HepG2 (cell line): ENCODE measurements at regions not wholly inside any gene's neighbourhood (a gene's known extent, or its start where the extent isn't known, plus 50 kb on each side); places are given as distances from the start of the nearest gene placed in this dataset.

Source experiments
- HMGXB3 ChIP-seq: sonication (generic); formaldehyde crosslinking; IDR thresholded peaks from 2 replicates; pipeline ENCODE4 v1.4.0; 2020; ENCODE audit warnings: missing genetic modification reagents, borderline replicate concordance
- IRF2 ChIP-seq: IDR thresholded peaks from 2 replicates; pipeline ENCODE4 v1.6.1; 2018; ENCODE audit warnings: missing genetic modification reagents, missing compliant biosample characterization
- KIAA2018 ChIP-seq: sonication (generic); formaldehyde crosslinking; IDR thresholded peaks from 2 replicates; pipeline ENCODE4 v1.5.0; 2020; ENCODE audit warnings: mild to moderate bottlenecking, missing genetic modification reagents, borderline replicate concordance
- PRDM4 ChIP-seq: sonication (generic); formaldehyde crosslinking; IDR thresholded peaks from 2 replicates; pipeline ENCODE4 v1.9.0; 2021; ENCODE audit warnings: missing genetic modification reagents, borderline replicate concordance
- SOX13 ChIP-seq, 3 experiments: fragments of 450-650 bp in 1 of 3; sonication (generic) in 1 of 3; formaldehyde crosslinking in 1 of 3; IDR thresholded peaks in 2 of 3; conservative IDR thresholded peaks in 1 of 3; 2 replicates each; pipeline versions ENCODE4 v1.5.0 to v1.6.1; 2016 to 2020; ENCODE audit warnings: antibody characterized with exemption in 1 of 3, mild to moderate bottlenecking in 1 of 3, missing compliant biosample characterization in 1 of 3, missing genetic modification reagents in 1 of 3, moderate library complexity in 1 of 3
- SP4 ChIP-seq: sonication (generic); formaldehyde crosslinking; IDR thresholded peaks from 2 replicates; pipeline ENCODE4 v1.8.1; 2023; ENCODE audit warnings: mild to moderate bottlenecking, missing genetic modification reagents
- SRF ChIP-seq: IDR thresholded peaks from 2 replicates; pipeline ENCODE4 v1.6.1; 2011; ENCODE audit warnings: mild to moderate bottlenecking, low read depth, low read length, moderate library complexity

GRCh38 chr9:129494113-129494789 lies 126.7 kb downstream of the C9orf50 start (continued):
- TF ChIP-seq KIAA2018 (CRISPR knock-in tag) (no peak), SOX13 (IDR thresholded peaks at IDR 0.05) (no peak), SOX13 (CRISPR knock-in tag; conservative IDR thresholded peaks at IDR 0.05 in 1 of 2, IDR thresholded peaks at IDR 0.05 in 1 of 2) (no peak), PRDM4 (no peak), HMGXB3 (CRISPR knock-in tag) (no peak), IRF2 (CRISPR knock-in tag) (no peak), SP4 (CRISPR knock-in tag) (no peak), SRF (no peak)
